Fibroblast of mammary gland (primary cell): ENCODE measurements at regions not wholly inside any gene's neighbourhood (a gene's known extent, or its start where the extent isn't known, plus 50 kb on each side); places are given as distances from the start of the nearest gene placed in this dataset.

ENCODE experiments used
- DNase-seq: peaks from one replicate; pipeline ENCODE4 v3.0.0-alpha.2; 2010; ENCODE audit warnings: low read depth
- H3K4me3 ChIP-seq: 2 replicates; pipeline ENCODE4 v1.5.1; 2011; ENCODE audit warnings: low read depth, mild to moderate bottlenecking, low read length, moderate library complexity; ENCODE audit not compliant: control insufficient read depth
- CTCF ChIP-seq: conservative IDR thresholded peaks from 2 replicates; pipeline ENCODE4 v1.5.1; 2011; ENCODE audit warnings: low read depth, low read length, inconsistent platforms; ENCODE audit not compliant: control insufficient read depth, insufficient read depth

GRCh38 chr7:124662372-124662771 lies 103.2 kb downstream of the GPR37 start:
- no peak overlapping the region for H3K4me3 ChIP-seq

GRCh38 chr7:124655990-124656389 lies 109.6 kb downstream of the GPR37 start:
- TF ChIP-seq CTCF = no peak
- DNase-seq = no peak
- no peak overlapping the region for H3K4me3 ChIP-seq

More at GRCh38 chr7:124662372-124662771, 103.2 kb downstream of the GPR37 start:
- DNase-seq = no peak
- no peak for TF ChIP-seq CTCF

- DNase-seq = no peak
- H3K4me3 ChIP-seq = no peak overlapping the region
- TF ChIP-seq CTCF = no peak
These were observed 113.4 kb downstream of the GPR37 start for GRCh38 chr7:124652237-124652636.

- DNase-seq = no peak
- H3K4me3 ChIP-seq = no peak overlapping the region
- no peak for TF ChIP-seq CTCF
These were observed 114.5 kb downstream of the GPR37 start for GRCh38 chr7:124651136-124651535.

GRCh38 chr7:124649397-124650014 lies 116.1 kb downstream of the GPR37 start:
- DNase-seq = no peak
- H3K4me3 ChIP-seq = no peak overlapping the region
- no peak for TF ChIP-seq CTCF

- no peak for TF ChIP-seq CTCF
- H3K4me3 ChIP-seq = no peak overlapping the region
- DNase-seq = no peak
These were observed 117.8 kb downstream of the GPR37 start for GRCh38 chr7:124647630-124648306.

- TF ChIP-seq CTCF = no peak
- no peak overlapping the region for H3K4me3 ChIP-seq
- no peak for DNase-seq
These were observed 119.9 kb downstream of the GPR37 start for GRCh38 chr7:124645704-124646103.
